ENCODE measurements at regions not wholly inside any gene's neighbourhood (a gene's known extent, or its start where the extent isn't known, plus 50 kb on each side); places are given as distances from the start of the nearest gene placed in this dataset.

GRCh38 chr1:195973311-195973904 lies 634.8 kb downstream of the KCNT2 start:
- ATAC-seq = no peak
- TF ChIP-seq BACH2 (CRISPR knock-in tag; IDR thresholded peaks at IDR 0.05; ENCODE audit: borderline replicate concordance) = no peak
- no peak for TF ChIP-seq ZC3H10 (CRISPR knock-in tag; IDR thresholded peaks at IDR 0.05)

GRCh38 chr1:195971589-195971988 lies 636.7 kb downstream of the KCNT2 start:
- TF ChIP-seq PPARA (CRISPR knock-in tag; IDR thresholded peaks at IDR 0.05; ENCODE audit: borderline replicate concordance) (no peak), PATZ1 (CRISPR knock-in tag; IDR thresholded peaks at IDR 0.05; ENCODE audit: borderline replicate concordance) (no peak), ARNTL (CRISPR knock-in tag; IDR thresholded peaks at IDR 0.05; ENCODE audit: borderline replicate concordance, low read depth) (no peak), BACH2 (CRISPR knock-in tag; IDR thresholded peaks at IDR 0.05; ENCODE audit: borderline replicate concordance) (no peak), ESRRG (CRISPR knock-in tag; IDR thresholded peaks at IDR 0.05) (no peak), TCF4 (CRISPR knock-in tag; IDR thresholded peaks at IDR 0.05; ENCODE audit: borderline replicate concordance) (no peak), ZNF565 (CRISPR knock-in tag; conservative IDR thresholded peaks at IDR 0.05; ENCODE audit: low read depth) (no peak), ZNF70 (CRISPR knock-in tag; IDR thresholded peaks at IDR 0.05) (no peak)
- ATAC-seq = no peak

- TF ChIP-seq ZNF565 (CRISPR knock-in tag; conservative IDR thresholded peaks at IDR 0.05; ENCODE audit: low read depth) = no peak
- TF ChIP-seq POU6F1 (CRISPR knock-in tag; IDR thresholded peaks at IDR 0.05; ENCODE audit: borderline replicate concordance, low read depth) = no peak
- no peak for TF ChIP-seq ISL1 (CRISPR knock-in tag; IDR thresholded peaks at IDR 0.05)
- TF ChIP-seq TSHZ2 (CRISPR knock-in tag; IDR thresholded peaks at IDR 0.05) = no peak
- no peak for TF ChIP-seq ESRRG (CRISPR knock-in tag; IDR thresholded peaks at IDR 0.05)
- TF ChIP-seq ARNTL (CRISPR knock-in tag; IDR thresholded peaks at IDR 0.05; ENCODE audit: borderline replicate concordance, low read depth) = no peak
- TF ChIP-seq ZNF8 (CRISPR knock-in tag; IDR thresholded peaks at IDR 0.05) = no peak
- TF ChIP-seq ZFP30 (CRISPR knock-in tag; IDR thresholded peaks at IDR 0.05) = no peak
- TF ChIP-seq GLIS3 (CRISPR knock-in tag; IDR thresholded peaks at IDR 0.05) = no peak
- TF ChIP-seq CSDC2 (CRISPR knock-in tag; IDR thresholded peaks at IDR 0.05) = no peak
- no peak for TF ChIP-seq PATZ1 (CRISPR knock-in tag; IDR thresholded peaks at IDR 0.05; ENCODE audit: borderline replicate concordance)
- TF ChIP-seq BACH2 (CRISPR knock-in tag; IDR thresholded peaks at IDR 0.05; ENCODE audit: borderline replicate concordance) = no peak
- ATAC-seq = no peak
Measured at GRCh38 chr1:195970209-195970608, 638.0 kb downstream of the KCNT2 start.

GRCh38 chr1:195965475-195965874 lies 642.8 kb downstream of the KCNT2 start:
- TF ChIP-seq BACH2 (CRISPR knock-in tag; IDR thresholded peaks at IDR 0.05; ENCODE audit: borderline replicate concordance) = no peak
- TF ChIP-seq ZNF8 (CRISPR knock-in tag; IDR thresholded peaks at IDR 0.05) = no peak
- TF ChIP-seq CSRNP3 (CRISPR knock-in tag; IDR thresholded peaks at IDR 0.05) = no peak
- TF ChIP-seq ARNTL (CRISPR knock-in tag; IDR thresholded peaks at IDR 0.05; ENCODE audit: borderline replicate concordance, low read depth) = no peak
- no peak for TF ChIP-seq OSR1 (CRISPR knock-in tag; IDR thresholded peaks at IDR 0.05)
- no peak for TF ChIP-seq ESRRG (CRISPR knock-in tag; IDR thresholded peaks at IDR 0.05)
- no peak for TF ChIP-seq POU6F1 (CRISPR knock-in tag; IDR thresholded peaks at IDR 0.05; ENCODE audit: borderline replicate concordance, low read depth)
- no peak for TF ChIP-seq ZNF70 (CRISPR knock-in tag; IDR thresholded peaks at IDR 0.05)
- no peak for TF ChIP-seq TCF4 (CRISPR knock-in tag; IDR thresholded peaks at IDR 0.05; ENCODE audit: borderline replicate concordance)
- TF ChIP-seq GLIS3 (CRISPR knock-in tag; IDR thresholded peaks at IDR 0.05) = no peak
- no peak for TF ChIP-seq ZNF565 (CRISPR knock-in tag; conservative IDR thresholded peaks at IDR 0.05; ENCODE audit: low read depth)
- no peak for TF ChIP-seq ZC3H10 (CRISPR knock-in tag; IDR thresholded peaks at IDR 0.05)
- TF ChIP-seq SNAI2 (CRISPR knock-in tag; IDR thresholded peaks at IDR 0.05) = no peak
- no peak for TF ChIP-seq CREB5 (CRISPR knock-in tag; IDR thresholded peaks at IDR 0.05; ENCODE audit: low read depth)
- TF ChIP-seq RARB (CRISPR knock-in tag; IDR thresholded peaks at IDR 0.05) = no peak
- ATAC-seq = no peak
